IMR-90 (cell line): ENCODE measurements at regions not wholly inside any gene's neighbourhood (a gene's known extent, or its start where the extent isn't known, plus 50 kb on each side); places are given as distances from the start of the nearest gene placed in this dataset.

Experiments
- ATAC-seq: fragments of 200-7000 bp; cut with Tn5 transposase; 2 replicates; pipeline ENCODE4 v1.9.1; 2020; ENCODE audit warnings: low read depth, mild to moderate bottlenecking, moderate library complexity
- BruUV-seq: library from RNA; stranded (reverse); fragments of 400-500 nt; replicated peaks from 2 replicates; lab custom pipeline; 2021; lab: Mats Ljungman, UMichigan
- CTCF ChIA-PET: fragments of 300-600 bp; formaldehyde crosslinking; extraction: SDS; loops from one replicate; lab custom pipeline; 2021; ENCODE audit warnings: antibody characterized with exemption; lab: Yijun Ruan, JAX
- POLR2A ChIA-PET: fragments of 300-600 bp; sonication (Branson Sonifier 250); formaldehyde crosslinking; loops from one replicate; lab custom pipeline; 2022; ENCODE audit warnings: antibody characterized with exemption; ENCODE audit not compliant: unreplicated experiment; lab: Charles Lee
- DNase-seq: peaks from one replicate; pipeline ENCODE4 v3.0.0; 2013
- H2AFZ ChIP-seq: replicated peaks from 2 replicates; pipeline ENCODE3; 2013; ENCODE audit warnings: low read length, mild to moderate bottlenecking; ENCODE audit not compliant: poor library complexity
- H2AK5ac ChIP-seq: 2 replicates; pipeline ENCODE4 v1.6.1; 2013; ENCODE audit warnings: low read depth, low read length, inconsistent platforms
- H2AK9ac ChIP-seq: replicated peaks from 2 replicates; pipeline ENCODE3; 2013; ENCODE audit warnings: mild to moderate bottlenecking, low read depth, low read length, moderate library complexity; ENCODE audit not compliant: poor library complexity
- H2BK120ac ChIP-seq: 2 replicates; pipeline ENCODE4 v1.6.1; 2013; ENCODE audit warnings: low read depth, low read length, inconsistent platforms
- H2BK15ac ChIP-seq: 3 replicates; pipeline ENCODE4 v1.6.1; 2013; ENCODE audit warnings: low read depth, low read length, inconsistent platforms
- H2BK20ac ChIP-seq: 2 replicates; pipeline ENCODE4 v1.6.1; 2013; ENCODE audit warnings: low read depth, mild to moderate bottlenecking, inconsistent platforms, low read length, moderate library complexity
- H2BK5ac ChIP-seq: 2 replicates; pipeline ENCODE4 v1.6.1; 2013; ENCODE audit warnings: mild to moderate bottlenecking, low read depth, low read length, inconsistent platforms; ENCODE audit not compliant: poor library complexity, severe bottlenecking
- H3K14ac ChIP-seq: replicated peaks from 2 replicates; pipeline ENCODE4 v1.6.1; 2013; ENCODE audit warnings: low read depth, low read length, inconsistent platforms
- H3K18ac ChIP-seq: 2 replicates; pipeline ENCODE4 v1.6.1; 2013; ENCODE audit warnings: low read depth, low read length, control low read depth
- H3K23ac ChIP-seq: 2 replicates; pipeline ENCODE4 v1.6.1; 2013; ENCODE audit warnings: low read depth, low read length, inconsistent platforms
- H3K27ac ChIP-seq: 2 replicates; pipeline ENCODE4 v1.5.1; 2013; ENCODE audit warnings: mild to moderate bottlenecking, control low read depth, low read length; ENCODE audit not compliant: insufficient read depth
- H3K27me3 ChIP-seq: 2 replicates; pipeline ENCODE4 v1.6.1; 2013; ENCODE audit warnings: low read length; ENCODE audit not compliant: control insufficient read depth, insufficient read depth
- H3K36me3 ChIP-seq: 2 replicates; pipeline ENCODE4 v1.6.1; 2013; ENCODE audit warnings: low read length, mixed read lengths; ENCODE audit not compliant: control insufficient read depth, insufficient read depth
- H3K4ac ChIP-seq: 2 replicates; pipeline ENCODE4 v1.6.1; 2013; ENCODE audit warnings: low read depth, low read length, inconsistent platforms
- H3K4me1 ChIP-seq: 2 replicates; pipeline ENCODE4 v1.6.1; 2013; ENCODE audit warnings: low read length, mixed read lengths; ENCODE audit not compliant: control insufficient read depth, insufficient read depth
- H3K4me2 ChIP-seq: 2 replicates; pipeline ENCODE4 v1.6.1; 2013; ENCODE audit warnings: low read depth, mild to moderate bottlenecking, control low read depth, low read length, moderate library complexity
- H3K4me3 ChIP-seq: 2 replicates; pipeline ENCODE4 v1.5.1; 2013; ENCODE audit warnings: low read depth, mild to moderate bottlenecking, control low read depth, low read length, moderate library complexity; ENCODE audit not compliant: insufficient read depth
- H3K56ac ChIP-seq: 2 replicates; pipeline ENCODE4 v1.6.1; 2013; ENCODE audit warnings: low read length, inconsistent platforms; ENCODE audit not compliant: insufficient read depth; ENCODE audit errors: extremely low read depth
- H3K79me1 ChIP-seq, 2 experiments: 2 replicates each; pipeline ENCODE4 v1.6.1; 2013; ENCODE audit warnings: low read length in 2 of 2, inconsistent platforms in 1 of 2, low read depth in 1 of 2
- H3K9ac ChIP-seq: 2 replicates; pipeline ENCODE4 v1.6.1; 2013; ENCODE audit warnings: low read depth, low read length, control low read depth
- H3K9me1 ChIP-seq: 2 replicates; pipeline ENCODE4 v1.6.1; 2013; ENCODE audit warnings: low read length, inconsistent platforms; ENCODE audit not compliant: insufficient read depth
- H3K9me3 ChIP-seq: 2 replicates; pipeline ENCODE4 v1.6.1; 2013; ENCODE audit warnings: low read length; ENCODE audit not compliant: control insufficient read depth, insufficient read depth
- H4K20me1 ChIP-seq: 2 replicates; pipeline ENCODE4 v1.6.1; 2013; ENCODE audit warnings: low read length, inconsistent platforms; ENCODE audit not compliant: insufficient read depth
- H4K5ac ChIP-seq: 2 replicates; pipeline ENCODE4 v1.6.1; 2013; ENCODE audit warnings: mild to moderate bottlenecking, low read depth, low read length, control low read depth
- H4K8ac ChIP-seq, 2 experiments: 2 replicates each; pipeline ENCODE4 v1.6.1; 2013; ENCODE audit warnings: low read depth in 2 of 2, low read length in 2 of 2, control low read depth in 1 of 2, inconsistent platforms in 1 of 2
- H4K91ac ChIP-seq: 2 replicates; pipeline ENCODE4 v1.6.1; 2013; ENCODE audit warnings: low read depth, low read length, inconsistent platforms; ENCODE audit not compliant: insufficient read depth
- BHLHE40 ChIP-seq: fragments of 150-350 bp; IDR thresholded peaks from 2 replicates; pipeline ENCODE4 v1.6.1; 2016; ENCODE audit warnings: mild to moderate bottlenecking, low read depth, low read length
- CEBPB ChIP-seq: IDR thresholded peaks from 2 replicates; pipeline ENCODE4 v1.6.1; 2012; ENCODE audit warnings: low read depth, low read length, improper control_type of control experiment
- CHD1 ChIP-seq: IDR thresholded peaks from 2 replicates; pipeline ENCODE4 v1.6.1; 2012; ENCODE audit warnings: low read depth, low read length, improper control_type of control experiment
- CTCF ChIP-seq: conservative IDR thresholded peaks from 2 replicates; pipeline ENCODE4 v1.5.1; 2012; ENCODE audit warnings: mild to moderate bottlenecking, low read depth, low read length, improper control_type of control experiment
- ELK1 ChIP-seq: fragments of 150-350 bp; IDR thresholded peaks from 2 replicates; pipeline ENCODE4 v1.6.1; 2016; ENCODE audit warnings: low read depth, mild to moderate bottlenecking, low read length, moderate library complexity, borderline replicate concordance
- FOS ChIP-seq: fragments of 150-350 bp; IDR thresholded peaks from 2 replicates; pipeline ENCODE4 v1.6.1; 2016; ENCODE audit warnings: low read depth, low read length
- NFE2L2 ChIP-seq: fragments of 150-350 bp; IDR thresholded peaks from 2 replicates; pipeline ENCODE4 v1.6.1; 2016; ENCODE audit warnings: low read depth, mild to moderate bottlenecking, low read length
- RAD21 ChIP-seq: IDR thresholded peaks from 2 replicates; pipeline ENCODE4 v1.6.1; 2012; ENCODE audit warnings: low read length, improper control_type of control experiment
- RCOR1 ChIP-seq: IDR thresholded peaks from 2 replicates; pipeline ENCODE4 v1.6.1; 2012; ENCODE audit warnings: mild to moderate bottlenecking, low read length, improper control_type of control experiment; ENCODE audit not compliant: insufficient replicate concordance
- SMC3 ChIP-seq: fragments of 150-350 bp; IDR thresholded peaks from 2 replicates; pipeline ENCODE4 v1.6.1; 2016; ENCODE audit warnings: low read depth, mild to moderate bottlenecking, antibody characterized with exemption, low read length, moderate library complexity
- USF2 ChIP-seq: fragments of 150-350 bp; IDR thresholded peaks from 2 replicates; pipeline ENCODE4 v1.6.1; 2017; ENCODE audit warnings: mild to moderate bottlenecking, antibody characterized with exemption, low read length, low read depth
- WGBS, 2 experiments: methylation state at CpG; one replicate each; pipeline versions ENCODE4 v1.1.5 to v1.1.7; 2013; ENCODE audit warnings: missing lambda C conversion rate in 2 of 2; ENCODE audit not compliant: insufficient read length in 1 of 2; ENCODE audit errors: extremely low coverage in 2 of 2; 5-methylcytosine and 5-hydroxymethylcytosine counted together
- dilution Hi-C: fragments of 300-500 bp; cut with HindIII; formaldehyde crosslinking; loops from one replicate; pipeline ENCODE4 v1.14.3; 2018; ENCODE audit warnings: low sequenced_read_pairs; ENCODE audit not compliant: unreplicated experiment
- in situ Hi-C: fragments of 300-500 bp; cut with MboI; formaldehyde crosslinking; loops from 3 replicates; pipeline ENCODE4 v1.14.3; 2019; ENCODE audit warnings: low sequenced_read_pairs, inconsistent platforms, mixed read lengths
- intact Hi-C: fragments of 100-400 bp; cut with micrococcal nuclease; formaldehyde crosslinking; loops from 2 replicates; pipeline ENCODE4 v1.10.0; 2022

- no peak overlapping the region for H3K4me3 ChIP-seq
- H2BK120ac ChIP-seq, result peak overlapping the region; percentile 7
- H3K4me1 ChIP-seq, result peaks cover 5% of the 10 kb centered on the region
- no peak overlapping the region for H2AK9ac ChIP-seq
- no peak overlapping the region for H3K14ac ChIP-seq
- no peak overlapping the region for H2BK20ac ChIP-seq
- no peak overlapping the region; a peak in 1 of 4 replicates for H4K8ac ChIP-seq
- no peak overlapping the region; the same call in 1 of the 2 replicates for H4K5ac ChIP-seq
- BruUV-seq, result no TSS peak
- peaks cover 13% of the 10 kb centered on the region for H3K9me3 ChIP-seq
- intact Hi-C loops, result loop anchor here (1.0 to 5.0 kb wide), 3 partner anchors 17 to 208 kb away; partner anchors contain the start of gene LIFR
- CTCF ChIA-PET, result interaction anchor here (1.2 to 2.2 kb wide), 3 partner anchors 10 to 324 kb away, joined by 3 to 11 read pairs (median 4); no protein-coding TSS in a partner anchor
- WGBS, 2 experiments, result no CpG with 5 or more reads among the region's 5 CpGs
- H3K4ac ChIP-seq, result no peak overlapping the region
- H3K27ac ChIP-seq, result peak overlapping the region; percentile 27; the same call in 1 of the 2 replicates
- H3K79me1 ChIP-seq, result no peaks in the 10 kb centered on the region
- POLR2A ChIA-PET, result no interaction called here
- no peak overlapping the region for H3K18ac ChIP-seq
- H3K23ac ChIP-seq, result no peak overlapping the region
- H3K27me3 ChIP-seq, result peaks cover 25% of the 10 kb centered on the region
- peak overlapping the region; percentile 61 for H2BK5ac ChIP-seq
- DNase-seq (peak; percentile 86), ATAC-seq (peak; percentile 90)
- peak overlapping the region; percentile 27; the same call in 1 of the 2 replicates for H3K4me2 ChIP-seq
- peak overlapping the region; percentile 6; the same call in 1 of the 2 replicates for H3K56ac ChIP-seq
- H2AK5ac ChIP-seq, result 0 out of 2 replicates have a peak overlapping the region, but pooled peaks have one; percentile 3
- H3K9me1 ChIP-seq, result no peaks in the 10 kb centered on the region
- no peak overlapping the region for H2AFZ ChIP-seq
- no peak overlapping the region for H3K9ac ChIP-seq
- in situ Hi-C loops, result no loop called here
- H3K36me3 ChIP-seq, result no peaks in the 10 kb centered on the region
- H4K91ac ChIP-seq, result no peak overlapping the region
- no peak for TF ChIP-seq ELK1
- no peak for TF ChIP-seq RCOR1
- TF ChIP-seq BHLHE40, result no peak
- TF ChIP-seq NFE2L2, result no peak
- no peak for TF ChIP-seq FOS
- no peak for TF ChIP-seq RAD21
- TF ChIP-seq USF2, result no peak
- TF ChIP-seq CHD1, result no peak
- TF ChIP-seq CTCF, result no peak
- TF ChIP-seq CEBPB, result no peak
- TF ChIP-seq SMC3, result no peak
- dilution Hi-C loops, result no loop called here
- H2BK15ac ChIP-seq, result peak overlapping the region; percentile 41; the same call in 1 of the 3 replicates
- H4K20me1 ChIP-seq, result peaks cover 4% of the 10 kb centered on the region; the same call in 1 of the 2 replicates
These were observed 80.4 kb upstream of the OSMR start for GRCh38 chr5:38765399-38765861.
